Right lobe of liver (tissue), 6 donors: ENCODE measurements at regions not wholly inside any gene's neighbourhood (a gene's known extent, or its start where the extent isn't known, plus 50 kb on each side); places are given as distances from the start of the nearest gene placed in this dataset.

Experiments
- ATAC-seq, 4 donors: fragments of 200-7000 bp; cut with Tn5 transposase; one replicate each; pipeline ENCODE4 v1.9.1; 2020; ENCODE audit warnings: mild to moderate bottlenecking in 4 of 4, moderate library complexity in 4 of 4
- DNase-seq, 3 donors: peaks; one replicate each; pipeline ENCODE4 v3.0.0-alpha.2; 2020
- H3K27ac ChIP-seq, 3 donors: fragments of 200-600 bp; one replicate each; pipeline ENCODE4 v1.8.0; 2022
- H3K27me3 ChIP-seq, 2 donors: fragments of 200-600 bp; one replicate each; pipeline ENCODE4 v1.8.0; 2022
- H3K36me3 ChIP-seq, 4 donors: fragments of 200-600 bp; sonication (generic) in 1 of 4; one replicate each; pipeline versions ENCODE4 v1.5.1 to v1.8.0; 2017 to 2022; ENCODE audit warnings: control low read depth in 1 of 4
- H3K4me1 ChIP-seq, 4 donors: fragments of 200-600 bp; sonication (generic) in 1 of 4; one replicate each; pipeline versions ENCODE4 v1.5.1 to v1.8.0; 2017 to 2022; ENCODE audit warnings: control low read depth in 1 of 4
- H3K4me3 ChIP-seq, 3 donors: fragments of 200-600 bp; one replicate each; pipeline ENCODE4 v1.8.0; 2022
- H3K9me3 ChIP-seq, 4 donors: fragments of 200-600 bp; sonication (generic) in 1 of 4; one replicate each; pipeline versions ENCODE4 v1.5.1 to v1.8.0; 2017 to 2022; ENCODE audit warnings: control low read depth in 1 of 4
- CTCF ChIP-seq, 4 donors: fragments of 200-600 bp in 3 of 4; fragments of 450-650 bp in 1 of 4; IDR thresholded peaks; one replicate each; pipeline versions ENCODE4 v1.5.1 to v1.8.0; 2016 to 2022; ENCODE audit warnings: antibody characterized with exemption in 4 of 4, mild to moderate bottlenecking in 2 of 4
- POLR2A ChIP-seq: fragments of 450-650 bp; IDR thresholded peaks from one replicate; pipeline ENCODE4 v1.6.1; 2017; ENCODE audit warnings: antibody characterized with exemption, mild to moderate bottlenecking
- WGBS: methylation state at CpG from one replicate; pipeline ENCODE4 v1.1.6; 2018; ENCODE audit warnings: low coverage, low lambda C conversion rate; ENCODE audit not compliant: insufficient coverage; ENCODE audit errors: missing lambda C conversion rate; 5-methylcytosine and 5-hydroxymethylcytosine counted together
- intact Hi-C, 2 donors: fragments of 100-400 bp; cut with DNase I; formaldehyde crosslinking; loops; one replicate each; pipeline versions ENCODE4 v1.11.2 to v1.14.1; 2022
- donor health status: DM: no; HTN: yes; CAD: no.
- donor health status: DM: no; HTN: no; CAD: no.
- donor health status: DM: no; HTN: no; CAD: no.
- donor health status: DM: no; HTN: yes; CAD: no.
- donor health status: DM: no; HTN: yes; CAD: no.

GRCh38 chr21:16179773-16180172 is 450.0 kb downstream of the USP25 start:
- Histone ChIP-seq H3K36me3 (no peaks in the 10 kb centered on the region), H3K27ac (no peak overlapping the region), H3K9me3 (no peaks in the 10 kb centered on the region), H3K4me3 (no peak overlapping the region), H3K27me3 (no peaks in the 10 kb centered on the region), H3K4me1 (no peaks in the 10 kb centered on the region)
- DNase-seq (no peak), ATAC-seq (peak in 3 of 4 donors; percentile 12 to 30 (median 22))
- TF ChIP-seq CTCF (IDR thresholded peaks at IDR 0.05) (no peak), POLR2A (no peak)
- 25% methylated on average over 3 of the region's 3 CpGs for WGBS
- intact Hi-C loops = no loop called here

GRCh38 chr21:16180614-16181013 is 450.8 kb downstream of the USP25 start:
- intact Hi-C loops = no loop called here
- Histone ChIP-seq H3K27me3 (no peaks in the 10 kb centered on the region), H3K9me3 (no peaks in the 10 kb centered on the region), H3K4me1 (no peaks in the 10 kb centered on the region), H3K27ac (no peak overlapping the region), H3K4me3 (no peak overlapping the region), H3K36me3 (no peaks in the 10 kb centered on the region)
- no peak for TF ChIP-seq CTCF (IDR thresholded peaks at IDR 0.05)
- TF ChIP-seq POLR2A = no peak
- DNase-seq (no peak), ATAC-seq (no peak)
- WGBS = 56% methylated on average over 3 of the region's 3 CpGs

- ATAC-seq = peak; percentile 71 to 85 (median 80)
- 64% methylated on average over 3 of the region's 3 CpGs for WGBS
- H3K27ac ChIP-seq = no peak overlapping the region
- H3K27me3 ChIP-seq = no peaks in the 10 kb centered on the region
- H3K36me3 ChIP-seq = no peaks in the 10 kb centered on the region
- DNase-seq = no peak
- intact Hi-C loops = no loop called here
- TF ChIP-seq POLR2A = no peak
- TF ChIP-seq CTCF (IDR thresholded peaks at IDR 0.05) = no peak
- no peak overlapping the region for H3K4me3 ChIP-seq
- no peaks in the 10 kb centered on the region for H3K4me1 ChIP-seq
- H3K9me3 ChIP-seq = no peaks in the 10 kb centered on the region
Measured at GRCh38 chr21:16181018-16181417, 451.2 kb downstream of the USP25 start.

- H3K36me3 ChIP-seq = no peaks in the 10 kb centered on the region
- no peak for TF ChIP-seq CTCF (IDR thresholded peaks at IDR 0.05)
- TF ChIP-seq POLR2A = no peak
- WGBS = 23% methylated on average over 1 of the region's 1 CpG
- H3K4me1 ChIP-seq = no peaks in the 10 kb centered on the region
- H3K27me3 ChIP-seq = no peaks in the 10 kb centered on the region
- no peak overlapping the region for H3K4me3 ChIP-seq
- no peak for DNase-seq
- H3K27ac ChIP-seq = no peak overlapping the region
- intact Hi-C loops = no loop called here
- no peaks in the 10 kb centered on the region for H3K9me3 ChIP-seq
- no peak for ATAC-seq
Measured at GRCh38 chr21:16185766-16186165, 456.0 kb downstream of the USP25 start.

- 100% methylated on average over 1 of the region's 1 CpG for WGBS
- ATAC-seq = peak; percentile 48 to 73 (median 62)
Measured at GRCh38 chr21:16186742-16187141, 457.0 kb downstream of the USP25 start.

More at GRCh38 chr21:16186742-16187141, 457.0 kb downstream of the USP25 start:
- Histone ChIP-seq H3K27ac (no peak overlapping the region), H3K4me3 (no peak overlapping the region), H3K4me1 (no peaks in the 10 kb centered on the region), H3K9me3 (no peaks in the 10 kb centered on the region), H3K27me3 (no peaks in the 10 kb centered on the region), H3K36me3 (no peaks in the 10 kb centered on the region)
- TF ChIP-seq CTCF (IDR thresholded peaks at IDR 0.05) (no peak), POLR2A (no peak)
- intact Hi-C loops = no loop called here
- no peak for DNase-seq
